Liver (tissue), 3 donors: ENCODE measurements at regions not wholly inside any gene's neighbourhood (a gene's known extent, or its start where the extent isn't known, plus 50 kb on each side); places are given as distances from the start of the nearest gene placed in this dataset.

Experiments
- HNF4A ChIP-seq, 2 donors: conservative IDR thresholded peaks; 2 replicates each; pipeline ENCODE4 v1.6.1; 2016; ENCODE audit warnings: antibody characterized with exemption in 2 of 2, mild to moderate bottlenecking in 2 of 2
- YY1 ChIP-seq: IDR thresholded peaks from 2 replicates; pipeline ENCODE4 v1.6.1; 2016; ENCODE audit warnings: antibody characterized with exemption, mild to moderate bottlenecking
- TF ChIP-seq, protein P1 (sequence below): fragments of 150-350 bp; IDR thresholded peaks from 2 replicates; pipeline ENCODE4 v1.5.1; 2017; ENCODE audit warnings: improper control_type of control experiment, low read depth, low read length; ENCODE audit not compliant: missing input control
- TF ChIP-seq, protein P2 (sequence below): IDR thresholded peaks from 2 replicates; pipeline ENCODE4 v1.6.1; 2016; ENCODE audit warnings: antibody characterized with exemption, mild to moderate bottlenecking
- donor health status: healthy.
- donor health status: healthy.

DNA sequence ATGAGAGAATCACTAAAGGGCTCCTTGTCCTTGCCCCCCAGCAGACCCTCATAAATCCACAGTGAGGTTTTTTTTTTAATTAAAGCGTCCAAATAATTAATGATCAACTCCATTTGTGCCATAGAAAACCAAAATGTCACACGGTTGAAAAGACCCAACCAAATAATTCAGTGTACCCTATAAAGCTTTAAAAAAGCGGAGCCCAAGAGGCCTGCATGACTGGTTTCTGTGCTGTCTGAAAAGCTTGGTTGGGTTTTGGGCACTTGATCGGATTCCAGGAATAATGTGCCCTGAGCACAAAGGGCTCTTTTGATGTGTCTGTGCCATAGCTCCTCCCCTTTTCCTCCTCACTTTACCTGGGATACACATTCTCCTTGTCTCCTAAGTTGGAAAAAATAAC lies 523.2 kb downstream of the TNS1 start:
- TF ChIP-seq, protein P1, sequence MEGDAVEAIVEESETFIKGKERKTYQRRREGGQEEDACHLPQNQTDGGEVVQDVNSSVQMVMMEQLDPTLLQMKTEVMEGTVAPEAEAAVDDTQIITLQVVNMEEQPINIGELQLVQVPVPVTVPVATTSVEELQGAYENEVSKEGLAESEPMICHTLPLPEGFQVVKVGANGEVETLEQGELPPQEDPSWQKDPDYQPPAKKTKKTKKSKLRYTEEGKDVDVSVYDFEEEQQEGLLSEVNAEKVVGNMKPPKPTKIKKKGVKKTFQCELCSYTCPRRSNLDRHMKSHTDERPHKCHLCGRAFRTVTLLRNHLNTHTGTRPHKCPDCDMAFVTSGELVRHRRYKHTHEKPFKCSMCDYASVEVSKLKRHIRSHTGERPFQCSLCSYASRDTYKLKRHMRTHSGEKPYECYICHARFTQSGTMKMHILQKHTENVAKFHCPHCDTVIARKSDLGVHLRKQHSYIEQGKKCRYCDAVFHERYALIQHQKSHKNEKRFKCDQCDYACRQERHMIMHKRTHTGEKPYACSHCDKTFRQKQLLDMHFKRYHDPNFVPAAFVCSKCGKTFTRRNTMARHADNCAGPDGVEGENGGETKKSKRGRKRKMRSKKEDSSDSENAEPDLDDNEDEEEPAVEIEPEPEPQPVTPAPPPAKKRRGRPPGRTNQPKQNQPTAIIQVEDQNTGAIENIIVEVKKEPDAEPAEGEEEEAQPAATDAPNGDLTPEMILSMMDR = no peak
- TF ChIP-seq, protein P2, sequence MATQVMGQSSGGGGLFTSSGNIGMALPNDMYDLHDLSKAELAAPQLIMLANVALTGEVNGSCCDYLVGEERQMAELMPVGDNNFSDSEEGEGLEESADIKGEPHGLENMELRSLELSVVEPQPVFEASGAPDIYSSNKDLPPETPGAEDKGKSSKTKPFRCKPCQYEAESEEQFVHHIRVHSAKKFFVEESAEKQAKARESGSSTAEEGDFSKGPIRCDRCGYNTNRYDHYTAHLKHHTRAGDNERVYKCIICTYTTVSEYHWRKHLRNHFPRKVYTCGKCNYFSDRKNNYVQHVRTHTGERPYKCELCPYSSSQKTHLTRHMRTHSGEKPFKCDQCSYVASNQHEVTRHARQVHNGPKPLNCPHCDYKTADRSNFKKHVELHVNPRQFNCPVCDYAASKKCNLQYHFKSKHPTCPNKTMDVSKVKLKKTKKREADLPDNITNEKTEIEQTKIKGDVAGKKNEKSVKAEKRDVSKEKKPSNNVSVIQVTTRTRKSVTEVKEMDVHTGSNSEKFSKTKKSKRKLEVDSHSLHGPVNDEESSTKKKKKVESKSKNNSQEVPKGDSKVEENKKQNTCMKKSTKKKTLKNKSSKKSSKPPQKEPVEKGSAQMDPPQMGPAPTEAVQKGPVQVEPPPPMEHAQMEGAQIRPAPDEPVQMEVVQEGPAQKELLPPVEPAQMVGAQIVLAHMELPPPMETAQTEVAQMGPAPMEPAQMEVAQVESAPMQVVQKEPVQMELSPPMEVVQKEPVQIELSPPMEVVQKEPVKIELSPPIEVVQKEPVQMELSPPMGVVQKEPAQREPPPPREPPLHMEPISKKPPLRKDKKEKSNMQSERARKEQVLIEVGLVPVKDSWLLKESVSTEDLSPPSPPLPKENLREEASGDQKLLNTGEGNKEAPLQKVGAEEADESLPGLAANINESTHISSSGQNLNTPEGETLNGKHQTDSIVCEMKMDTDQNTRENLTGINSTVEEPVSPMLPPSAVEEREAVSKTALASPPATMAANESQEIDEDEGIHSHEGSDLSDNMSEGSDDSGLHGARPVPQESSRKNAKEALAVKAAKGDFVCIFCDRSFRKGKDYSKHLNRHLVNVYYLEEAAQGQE = no peak
- TF ChIP-seq HNF4A (conservative IDR thresholded peaks at IDR 0.05) = no peak
- no peak for TF ChIP-seq YY1
